A673 (cell line): ENCODE measurements at regions not wholly inside any gene's neighbourhood (a gene's known extent, or its start where the extent isn't known, plus 50 kb on each side); places are given as distances from the start of the nearest gene placed in this dataset.

Experiments used
- BruUV-seq: library from RNA; stranded (reverse); fragments of 400-500 nt; replicated peaks from 2 replicates; lab custom pipeline; 2021; lab: Mats Ljungman, UMichigan
- CTCF ChIA-PET: fragments of 300-600 bp; sonication (Branson Sonifier 250); formaldehyde crosslinking; loops from one replicate; lab custom pipeline; 2022; ENCODE audit warnings: antibody characterized with exemption; lab: Charles Lee
- POLR2A ChIA-PET: fragments of 300-600 bp; sonication (Branson Sonifier 250); formaldehyde crosslinking; loops from one replicate; lab custom pipeline; 2022; ENCODE audit warnings: antibody characterized with exemption; ENCODE audit not compliant: low non-redundant PET; lab: Charles Lee
- DNase-seq: peaks from one replicate; pipeline ENCODE4 v3.0.0-alpha.2; 2015; ENCODE audit warnings: low spot score
- H3K27ac ChIP-seq: fragments of 200-600 bp; sonication (generic); 2 replicates; pipeline ENCODE4 v1.5.1; 2016; ENCODE audit warnings: mixed run types, low read depth, mild to moderate bottlenecking, mixed read lengths, antibody characterized with exemption, low read length; ENCODE audit not compliant: poor library complexity, severe bottlenecking
- H3K27me3 ChIP-seq: fragments of 200-600 bp; sonication (generic); replicated peaks from 2 replicates; pipeline ENCODE4 v1.6.1; 2017; ENCODE audit warnings: mixed run types, low read depth, mild to moderate bottlenecking, mixed read lengths, antibody characterized with exemption, low read length; ENCODE audit not compliant: insufficient read depth, poor library complexity
- H3K36me3 ChIP-seq: fragments of 200-600 bp; sonication (generic); 2 replicates; pipeline ENCODE4 v1.6.1; 2016; ENCODE audit warnings: mixed run types, mild to moderate bottlenecking, mixed read lengths, antibody characterized with exemption, low read length; ENCODE audit not compliant: insufficient read depth, poor library complexity, severe bottlenecking
- H3K4me1 ChIP-seq: fragments of 200-600 bp; sonication (generic); 2 replicates; pipeline ENCODE4 v1.6.1; 2017; ENCODE audit warnings: mixed run types, mild to moderate bottlenecking, mixed read lengths, antibody characterized with exemption, low read length; ENCODE audit not compliant: insufficient read depth, poor library complexity, severe bottlenecking
- H3K4me3 ChIP-seq: fragments of 200-600 bp; sonication (generic); 2 replicates; pipeline ENCODE4 v1.5.1; 2016; ENCODE audit warnings: low read depth, mixed run types, mild to moderate bottlenecking, mixed read lengths, low read length; ENCODE audit not compliant: poor library complexity, severe bottlenecking
- H3K9me3 ChIP-seq: fragments of 200-600 bp; sonication (generic); 2 replicates; pipeline ENCODE4 v1.6.1; 2016; ENCODE audit warnings: mixed run types, low read depth, mild to moderate bottlenecking, mixed read lengths, antibody characterized with exemption, low read length; ENCODE audit not compliant: poor library complexity, severe bottlenecking
- EZH2 ChIP-seq: fragments of 200-600 bp; sonication (generic); IDR thresholded peaks from 2 replicates; pipeline ENCODE4 v1.6.1; 2017; ENCODE audit warnings: borderline replicate concordance, low read depth, mild to moderate bottlenecking, mixed read lengths, antibody characterized with exemption, low read length; ENCODE audit not compliant: poor library complexity, severe bottlenecking
- intact Hi-C: fragments of 100-400 bp; cut with micrococcal nuclease; formaldehyde crosslinking; loops from one replicate; pipeline ENCODE4 v1.10.0; 2022; ENCODE audit not compliant: unreplicated experiment
- TF ChIP-seq, protein P1 (sequence below): fragments of 300-800, 200-600 bp; sonication (generic); conservative IDR thresholded peaks from 2 replicates; pipeline ENCODE4 v1.5.1; 2017; ENCODE audit warnings: low read depth, mild to moderate bottlenecking, antibody characterized with exemption, low read length, moderate library complexity, mixed read lengths

DNA sequence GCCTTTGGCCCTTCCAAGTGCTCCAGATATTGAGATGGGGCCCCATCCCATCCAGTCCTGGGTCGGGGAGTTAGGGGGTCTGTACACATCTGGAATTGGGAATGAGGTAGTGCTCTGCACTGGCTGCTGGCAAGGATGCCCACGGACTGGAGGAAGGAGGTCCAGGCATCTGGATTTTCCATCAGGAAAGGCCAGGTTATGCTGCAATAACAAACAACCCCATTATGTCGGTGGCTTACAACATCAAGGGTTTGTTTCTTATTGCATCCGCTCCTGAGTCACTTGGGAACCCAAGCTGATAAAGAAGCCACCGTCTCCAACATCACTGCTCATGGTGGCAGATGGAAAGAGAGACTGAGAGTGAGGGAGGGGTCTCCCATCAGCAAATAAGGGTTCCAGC, 229.9 kb downstream of the TFCP2L1 start:
- no peaks in the 10 kb centered on the region for H3K36me3 ChIP-seq
- no peak overlapping the region for H3K27ac ChIP-seq
- H3K4me3 ChIP-seq: no peak overlapping the region
- no peaks in the 10 kb centered on the region for H3K4me1 ChIP-seq
- ChIA-PET POLR2A (no interaction called here), CTCF (no interaction called here)
- no peaks in the 10 kb centered on the region for H3K9me3 ChIP-seq
- no peaks in the 10 kb centered on the region for H3K27me3 ChIP-seq
- no peak for TF ChIP-seq EZH2
- TF ChIP-seq, protein P1, sequence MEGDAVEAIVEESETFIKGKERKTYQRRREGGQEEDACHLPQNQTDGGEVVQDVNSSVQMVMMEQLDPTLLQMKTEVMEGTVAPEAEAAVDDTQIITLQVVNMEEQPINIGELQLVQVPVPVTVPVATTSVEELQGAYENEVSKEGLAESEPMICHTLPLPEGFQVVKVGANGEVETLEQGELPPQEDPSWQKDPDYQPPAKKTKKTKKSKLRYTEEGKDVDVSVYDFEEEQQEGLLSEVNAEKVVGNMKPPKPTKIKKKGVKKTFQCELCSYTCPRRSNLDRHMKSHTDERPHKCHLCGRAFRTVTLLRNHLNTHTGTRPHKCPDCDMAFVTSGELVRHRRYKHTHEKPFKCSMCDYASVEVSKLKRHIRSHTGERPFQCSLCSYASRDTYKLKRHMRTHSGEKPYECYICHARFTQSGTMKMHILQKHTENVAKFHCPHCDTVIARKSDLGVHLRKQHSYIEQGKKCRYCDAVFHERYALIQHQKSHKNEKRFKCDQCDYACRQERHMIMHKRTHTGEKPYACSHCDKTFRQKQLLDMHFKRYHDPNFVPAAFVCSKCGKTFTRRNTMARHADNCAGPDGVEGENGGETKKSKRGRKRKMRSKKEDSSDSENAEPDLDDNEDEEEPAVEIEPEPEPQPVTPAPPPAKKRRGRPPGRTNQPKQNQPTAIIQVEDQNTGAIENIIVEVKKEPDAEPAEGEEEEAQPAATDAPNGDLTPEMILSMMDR: no peak
- DNase-seq: no peak
- intact Hi-C loops: no loop called here
- BruUV-seq: no TSS peak

DNA sequence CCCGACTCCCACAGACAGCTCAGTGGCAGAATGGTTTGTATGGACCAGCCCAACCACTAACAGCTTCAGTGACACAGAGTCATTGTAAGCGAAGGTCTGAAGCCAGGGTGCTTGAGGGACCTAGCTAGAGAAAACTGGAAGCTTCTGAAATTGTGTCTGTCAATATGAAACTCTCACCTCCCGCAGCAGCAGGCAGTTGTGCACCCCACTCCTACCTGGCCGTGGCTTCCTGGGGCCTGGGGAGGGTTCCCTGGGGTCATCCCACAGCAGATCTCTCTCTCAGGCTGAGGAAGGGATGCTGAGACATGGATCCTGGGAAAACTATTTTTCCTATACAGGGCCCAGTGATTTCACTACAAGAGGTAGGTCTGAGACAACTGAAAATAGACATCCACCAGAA, 229.5 kb downstream of the TFCP2L1 start:
- POLR2A ChIA-PET: no interaction called here

DNA sequence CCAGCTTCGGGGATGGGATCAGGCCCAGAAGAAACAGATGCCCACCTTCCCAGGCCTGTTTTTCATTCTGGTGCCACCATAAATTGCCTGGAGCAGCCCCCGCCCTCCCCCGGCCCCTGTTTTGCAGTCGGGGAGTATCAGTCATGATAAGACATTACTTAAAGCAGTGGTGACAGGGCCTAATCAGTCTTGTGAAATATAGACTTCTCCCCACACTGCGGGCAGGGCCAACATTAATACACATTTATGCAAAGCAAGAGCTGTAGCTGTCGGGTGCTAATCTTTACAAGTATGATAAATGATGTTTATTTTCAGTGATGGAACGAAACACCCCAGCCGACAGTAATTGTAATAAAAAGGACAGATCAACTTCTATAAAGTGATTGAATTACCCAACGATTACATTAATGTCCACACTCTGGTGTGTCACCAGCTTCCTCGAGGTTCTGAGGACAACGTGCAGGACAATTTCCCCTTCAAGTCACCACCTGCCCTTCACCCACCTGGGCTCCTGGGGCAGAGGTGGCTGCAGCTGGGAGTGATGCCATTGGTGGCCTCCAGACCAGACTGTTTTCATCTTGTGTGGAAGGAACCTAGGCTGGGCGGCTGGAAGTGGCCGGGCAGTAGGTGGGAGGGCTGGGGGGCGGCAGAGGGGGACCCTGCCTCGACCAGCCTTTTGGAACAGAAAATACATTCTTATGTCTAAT, 226.0 kb downstream of the TFCP2L1 start:
- no peaks in the 10 kb centered on the region for H3K27me3 ChIP-seq
- no peak for DNase-seq
- H3K27ac ChIP-seq: no peak overlapping the region
- no peak overlapping the region for H3K4me3 ChIP-seq
- POLR2A ChIA-PET: no interaction called here
- intact Hi-C loops: no loop called here
- TF ChIP-seq EZH2: no peak
- TF ChIP-seq, protein P1: no peak
- CTCF ChIA-PET: no interaction called here
- H3K36me3 ChIP-seq: no peaks in the 10 kb centered on the region
- no peaks in the 10 kb centered on the region for H3K9me3 ChIP-seq
- no peaks in the 10 kb centered on the region for H3K4me1 ChIP-seq
- BruUV-seq: no TSS peak

More for the DNA sequence above, 229.5 kb downstream of the TFCP2L1 start:
- Histone ChIP-seq H3K27me3 (no peaks in the 10 kb centered on the region), H3K9me3 (no peaks in the 10 kb centered on the region), H3K4me3 (no peak overlapping the region), H3K27ac (no peak overlapping the region), H3K36me3 (no peaks in the 10 kb centered on the region), H3K4me1 (no peaks in the 10 kb centered on the region)
- TF ChIP-seq, protein P1: no peak
- no peak for TF ChIP-seq EZH2
- DNase-seq: no peak
- CTCF ChIA-PET: no interaction called here
- BruUV-seq: no TSS peak
- intact Hi-C loops: no loop called here
